K562 (cell line): ENCODE measurements at regions not wholly inside any gene's neighbourhood (a gene's known extent, or its start where the extent isn't known, plus 50 kb on each side); places are given as distances from the start of the nearest gene placed in this dataset.

Experiments used
- ATAC-seq: fragments of 200-7000 bp; cut with Tn5 transposase; 3 replicates; pipeline ENCODE4 v1.9.1; 2020; ENCODE audit warnings: moderate library complexity
- BruUV-seq: library from RNA; stranded (reverse); fragments of 400-500 nt; replicated peaks from 2 replicates; lab custom pipeline; 2021; lab: Mats Ljungman, UMichigan
- CTCF ChIA-PET: fragments of 300-600 bp; formaldehyde crosslinking; extraction: SDS; loops from one replicate; lab custom pipeline; 2021; ENCODE audit warnings: low intra/inter-chr PET ratio; lab: Yijun Ruan, JAX
- POLR2A ChIA-PET: fragments of 300-600, 350-650 bp; sonication (Branson Sonifier 250); formaldehyde crosslinking; extraction: SDS; loops from one replicate; lab custom pipeline; 2021; ENCODE audit warnings: antibody characterized with exemption, inconsistent platforms; lab: Yijun Ruan, JAX
- DNase-seq, 4 experiments: peaks; one replicate each; pipeline versions ENCODE4 v3.0.0 to v3.0.0-alpha.2; 2011 to 2018; ENCODE audit warnings: low spot score in 3 of 4, mixed read lengths in 3 of 4; ENCODE audit errors: extremely low read depth in 1 of 4
- FAIRE-seq: peaks from 2 replicates; lab custom pipeline; 2011; peaks lifted over from hg19 to GRCh38; lab: Jason Lieb, UNC
- H2AFZ ChIP-seq: 2 replicates; pipeline ENCODE4 v1.6.0; 2011; ENCODE audit warnings: low read depth, low read length, control low read depth, inconsistent platforms
- H3K27ac ChIP-seq: fragments of 200-600 bp; 3 replicates; pipeline ENCODE4 v1.8.0; 2011; ENCODE audit warnings: low read depth, mild to moderate bottlenecking, control low read depth, inconsistent platforms, low read length, moderate library complexity, mixed read lengths; ENCODE audit errors: extremely low read depth
- H3K27me3 ChIP-seq, 2 experiments: fragments of 300-600 bp in 1 of 2; 2 replicates in 1 of 2; 3 replicates in 1 of 2; pipeline versions ENCODE4 v1.6.0 to v1.8.0; 2011; ENCODE audit warnings: inconsistent platforms in 2 of 2, low read length in 2 of 2, mild to moderate bottlenecking in 1 of 2, mixed read lengths in 1 of 2, moderate library complexity in 1 of 2; ENCODE audit not compliant: control insufficient read depth in 2 of 2, insufficient read depth in 2 of 2
- H3K36me3 ChIP-seq: fragments of 300-600 bp; 3 replicates; pipeline ENCODE4 v1.8.0; 2011; ENCODE audit warnings: mild to moderate bottlenecking, low read length, inconsistent platforms; ENCODE audit not compliant: control insufficient read depth, insufficient read depth
- H3K4me1 ChIP-seq, 2 experiments: fragments of 200-600 bp in 1 of 2; replicated peaks in 1 of 2; 2 replicates in 1 of 2; 3 replicates in 1 of 2; pipeline versions ENCODE4 v1.5.1 to v1.8.0; 2011; ENCODE audit warnings: inconsistent platforms in 2 of 2, low read length in 2 of 2, mild to moderate bottlenecking in 1 of 2, mixed read lengths in 1 of 2, moderate library complexity in 1 of 2; ENCODE audit not compliant: control insufficient read depth in 2 of 2, insufficient read depth in 2 of 2
- H3K4me2 ChIP-seq: 2 replicates; pipeline ENCODE4 v1.6.1; 2011; ENCODE audit warnings: low read length, control low read depth, inconsistent platforms, mixed read lengths; ENCODE audit not compliant: insufficient read depth
- H3K4me3 ChIP-seq: fragments of 200-600 bp; sonication (generic), shearing (Covaris generic); 2 replicates; pipeline ENCODE4 v1.5.1; 2016; ENCODE audit warnings: control low read depth, inconsistent platforms
- H3K79me2 ChIP-seq: fragments of 200-600 bp; 3 replicates; pipeline ENCODE4 v1.8.0; 2011; ENCODE audit warnings: low read length, inconsistent platforms; ENCODE audit not compliant: control insufficient read depth, insufficient read depth
- H3K9ac ChIP-seq, 2 experiments: 2 replicates each; pipeline versions ENCODE4 v1.6.0 to v1.6.1; 2011; ENCODE audit warnings: low read depth in 2 of 2, low read length in 2 of 2, control low read depth in 1 of 2, inconsistent platforms in 1 of 2, mild to moderate bottlenecking in 1 of 2, mixed read lengths in 1 of 2; ENCODE audit not compliant: insufficient read depth in 1 of 2
- H3K9me1 ChIP-seq: one replicate; pipeline ENCODE4 v1.6.0; 2011; ENCODE audit warnings: inconsistent platforms, mild to moderate bottlenecking, low read length, moderate library complexity; ENCODE audit not compliant: control insufficient read depth, insufficient read depth
- H3K9me3 ChIP-seq: replicated peaks from 2 replicates; pipeline ENCODE4 v1.5.1; 2011; ENCODE audit warnings: low read depth, low read length, inconsistent platforms; ENCODE audit not compliant: control insufficient read depth, insufficient read depth
- H4K20me1 ChIP-seq: replicated peaks from 2 replicates; pipeline ENCODE4 v1.6.1; 2011; ENCODE audit warnings: low read length, inconsistent platforms, mixed read lengths; ENCODE audit not compliant: control insufficient read depth, insufficient read depth
- MEF2D ChIP-seq: conservative IDR thresholded peaks from 2 replicates; pipeline ENCODE4 v1.6.1; 2016; ENCODE audit warnings: low read depth, missing genetic modification characterization, missing compliant biosample characterization
- NCOA1 ChIP-seq: fragments of 450-650 bp; IDR thresholded peaks from 2 replicates; pipeline ENCODE4 v1.6.1; 2016; ENCODE audit warnings: low read depth
- PHTF2 ChIP-seq: fragments of 250-450 bp; sonication (Bioruptor Pico); IDR thresholded peaks from 2 replicates; pipeline ENCODE4 v1.5.0; 2021; ENCODE audit warnings: mild to moderate bottlenecking
- REST ChIP-seq, 2 experiments: fragments of 450-650 bp; formaldehyde crosslinking in 1 of 2; IDR thresholded peaks; 2 replicates each; pipeline versions ENCODE4 v1.4.0 to v1.6.1; 2014 to 2020; ENCODE audit warnings: mild to moderate bottlenecking in 2 of 2, borderline replicate concordance in 1 of 2, low read depth in 1 of 2
- SLC30A9 ChIP-seq: fragments of 250-450 bp; sonication (Bioruptor Pico); IDR thresholded peaks from 2 replicates; pipeline ENCODE4 v1.8.0; 2022; ENCODE audit warnings: mild to moderate bottlenecking, moderate library complexity
- TARDBP ChIP-seq: fragments of 450-650 bp; IDR thresholded peaks from 2 replicates; pipeline ENCODE4 v1.6.1; 2016
- WGBS: fragments of 100-300 bp; shearing (Covaris generic); methylation state at CpG from one replicate; pipeline ENCODE4 v1.1.6; 2016; ENCODE audit warnings: low coverage, mixed read lengths; ENCODE audit not compliant: insufficient coverage; ENCODE audit errors: missing lambda C conversion rate; 5-methylcytosine and 5-hydroxymethylcytosine counted together
- in situ Hi-C: fragments of 300-500 bp; cut with MboI; formaldehyde crosslinking; loops from 4 replicates; pipeline ENCODE4 v1.15.0; 2018; ENCODE audit warnings: inconsistent platforms, mixed read lengths
- intact Hi-C: fragments of 100-400 bp; cut with micrococcal nuclease; formaldehyde crosslinking; loops from 2 replicates; pipeline ENCODE4 v1.14.2; 2022
- TF ChIP-seq, protein P1 (sequence below): fragments of 150-350 bp; IDR thresholded peaks from 2 replicates; pipeline ENCODE4 v1.6.1; 2014; ENCODE audit warnings: low read depth, mild to moderate bottlenecking, low read length, borderline replicate concordance

DNA sequence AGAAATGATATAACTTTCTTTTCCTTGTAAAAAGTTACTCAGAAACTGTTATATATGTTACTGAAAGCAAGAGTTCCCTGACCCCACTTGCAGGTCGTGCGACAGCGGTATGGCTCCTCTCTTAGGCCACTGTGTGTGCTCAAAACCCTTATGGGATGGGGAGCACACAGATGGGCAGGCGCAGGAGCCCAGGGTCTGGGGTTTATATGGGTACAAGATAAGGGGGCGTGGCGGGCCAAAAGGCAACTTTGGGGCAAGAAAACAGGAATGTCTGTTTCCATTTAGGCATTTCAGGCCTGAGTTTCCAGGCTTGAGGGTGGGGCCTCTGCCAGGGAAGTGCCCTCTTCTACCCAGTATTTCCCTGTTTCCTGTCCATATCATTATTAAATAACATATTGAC lies 736.5 kb downstream of the VGLL3 start:
- no peak overlapping the region for H3K4me2 ChIP-seq
- ChIA-PET CTCF (no interaction called here), POLR2A (no interaction called here)
- H3K79me2 ChIP-seq = no peaks in the 10 kb centered on the region
- H3K27me3 ChIP-seq = no peaks in the 10 kb centered on the region
- no peaks in the 10 kb centered on the region for H3K9me1 ChIP-seq
- no peak overlapping the region for H3K27ac ChIP-seq
- FAIRE-seq (no peak), ATAC-seq (no peak), DNase-seq (no peak)
- TF ChIP-seq, protein P1, sequence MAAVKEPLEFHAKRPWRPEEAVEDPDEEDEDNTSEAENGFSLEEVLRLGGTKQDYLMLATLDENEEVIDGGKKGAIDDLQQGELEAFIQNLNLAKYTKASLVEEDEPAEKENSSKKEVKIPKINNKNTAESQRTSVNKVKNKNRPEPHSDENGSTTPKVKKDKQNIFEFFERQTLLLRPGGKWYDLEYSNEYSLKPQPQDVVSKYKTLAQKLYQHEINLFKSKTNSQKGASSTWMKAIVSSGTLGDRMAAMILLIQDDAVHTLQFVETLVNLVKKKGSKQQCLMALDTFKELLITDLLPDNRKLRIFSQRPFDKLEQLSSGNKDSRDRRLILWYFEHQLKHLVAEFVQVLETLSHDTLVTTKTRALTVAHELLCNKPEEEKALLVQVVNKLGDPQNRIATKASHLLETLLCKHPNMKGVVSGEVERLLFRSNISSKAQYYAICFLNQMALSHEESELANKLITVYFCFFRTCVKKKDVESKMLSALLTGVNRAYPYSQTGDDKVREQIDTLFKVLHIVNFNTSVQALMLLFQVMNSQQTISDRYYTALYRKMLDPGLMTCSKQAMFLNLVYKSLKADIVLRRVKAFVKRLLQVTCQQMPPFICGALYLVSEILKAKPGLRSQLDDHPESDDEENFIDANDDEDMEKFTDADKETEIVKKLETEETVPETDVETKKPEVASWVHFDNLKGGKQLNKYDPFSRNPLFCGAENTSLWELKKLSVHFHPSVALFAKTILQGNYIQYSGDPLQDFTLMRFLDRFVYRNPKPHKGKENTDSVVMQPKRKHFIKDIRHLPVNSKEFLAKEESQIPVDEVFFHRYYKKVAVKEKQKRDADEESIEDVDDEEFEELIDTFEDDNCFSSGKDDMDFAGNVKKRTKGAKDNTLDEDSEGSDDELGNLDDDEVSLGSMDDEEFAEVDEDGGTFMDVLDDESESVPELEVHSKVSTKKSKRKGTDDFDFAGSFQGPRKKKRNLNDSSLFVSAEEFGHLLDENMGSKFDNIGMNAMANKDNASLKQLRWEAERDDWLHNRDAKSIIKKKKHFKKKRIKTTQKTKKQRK = no peak
- TF ChIP-seq NCOA1 (no peak), MEF2D (tag) (no peak), SLC30A9 (CRISPR knock-in tag) (no peak), REST (IDR thresholded peaks at IDR 0.05; ENCODE audit: borderline replicate concordance) (no peak), REST (CRISPR knock-in tag; IDR thresholded peaks at IDR 0.05; ENCODE audit: low read depth) (no peak), TARDBP (no peak), PHTF2 (CRISPR knock-in tag) (no peak)
- no peaks in the 10 kb centered on the region for H4K20me1 ChIP-seq
- intact Hi-C loops = no loop called here
- H3K36me3 ChIP-seq = no peaks in the 10 kb centered on the region
- 0% methylated on average over 6 of the region's 6 CpGs for WGBS
- BruUV-seq = no TSS peak
- H3K9me3 ChIP-seq = no peaks in the 10 kb centered on the region
- in situ Hi-C loops = no loop called here
- H3K4me3 ChIP-seq = no peak overlapping the region
- no peak overlapping the region for H2AFZ ChIP-seq
- H3K4me1 ChIP-seq = no peaks in the 10 kb centered on the region
- H3K9ac ChIP-seq = no peak overlapping the region
